Heart right ventricle (tissue), 16 donors: ENCODE measurements at regions not wholly inside any gene's neighbourhood (a gene's known extent, or its start where the extent isn't known, plus 50 kb on each side); places are given as distances from the start of the nearest gene placed in this dataset.

Experiments
- ATAC-seq, 8 donors: fragments of 200-7000 bp; cut with Tn5 transposase; one replicate each; pipeline ENCODE4 v1.9.1; 2020; ENCODE audit warnings: mild to moderate bottlenecking in 8 of 8, moderate library complexity in 8 of 8, moderate number of reproducible peaks in 1 of 8
- DNase-seq, 2 donors: peaks; one replicate each; pipeline ENCODE4 v3.0.0-alpha.2; 2020
- H3K27ac ChIP-seq, 10 donors: fragments of 200-600 bp; sonication (generic) in 2 of 10; one replicate each; pipeline versions ENCODE4 v1.5.0 to v1.8.0; 2020 to 2022; ENCODE audit warnings: mild to moderate bottlenecking in 3 of 10
- H3K27me3 ChIP-seq, 7 donors: fragments of 200-600 bp; one replicate each; pipeline ENCODE4 v1.8.0; 2021 to 2022; ENCODE audit warnings: mild to moderate bottlenecking in 2 of 7
- H3K36me3 ChIP-seq, 9 donors: fragments of 200-600 bp; sonication (generic) in 1 of 9; one replicate each; pipeline versions ENCODE4 v1.5.0 to v1.8.0; 2020 to 2022; ENCODE audit warnings: mild to moderate bottlenecking in 2 of 9
- H3K4me1 ChIP-seq, 9 donors: fragments of 200-600 bp; sonication (generic) in 1 of 9; one replicate each; pipeline versions ENCODE4 v1.5.0 to v1.8.0; 2020 to 2022; ENCODE audit warnings: mild to moderate bottlenecking in 4 of 9
- H3K4me3 ChIP-seq, 10 donors: fragments of 200-600 bp; sonication (generic) in 2 of 10; one replicate each; pipeline versions ENCODE4 v1.5.0 to v1.8.0; 2020 to 2022; ENCODE audit warnings: mild to moderate bottlenecking in 7 of 10, moderate library complexity in 2 of 10
- H3K9me3 ChIP-seq, 11 donors: fragments of 200-600 bp in 10 of 11; sonication (generic) in 2 of 11; one replicate each; pipeline versions ENCODE4 v1.5.0 to v1.8.0; 2013 to 2022; ENCODE audit warnings: mild to moderate bottlenecking in 2 of 11, control low read depth in 1 of 11, moderate library complexity in 1 of 11
- WGBS, 2 donors: extraction: QIAGEN DNeasy Blood & Tissue Kit; methylation state at CpG; one replicate each; pipeline ENCODE4 v1.1.7; 2013; ENCODE audit warnings: inconsistent platforms in 1 of 2; 5-methylcytosine and 5-hydroxymethylcytosine counted together
- intact Hi-C, 10 donors: fragments of 100-400 bp; cut with DNase I; formaldehyde crosslinking; loops; one replicate each; pipeline versions ENCODE4 v1.11.1 to v1.14.2; 2022
- TF ChIP-seq, protein P1 (sequence below), 9 donors: fragments of 200-600 bp; sonication (generic) in 2 of 9; IDR thresholded peaks; one replicate each; pipeline versions ENCODE4 v1.5.0 to v1.8.0; 2021 to 2022; ENCODE audit warnings: antibody characterized with exemption in 9 of 9, mild to moderate bottlenecking in 5 of 9, moderate library complexity in 1 of 9
- donor health status: Arrhythmogenic right ventricular cardiomyopathy.
- donor health status: ischemic (EF 13 %, LVEDD 7.1; RV severe dilation, severe dysfunction).
- donor health status: healthy with polysubstance abuse.
- donor health status: DM: no; HTN: yes; CAD: no.
- donor health status: DM: no; HTN: no; CAD: no.
- donor health status: ischemic (EF 25% LVEDD 6.9; RV normal size, moderate dysfunction).
- donor health status: ischemic (EF 25% LVEDD 5.7; RV mildly dilated, moderate dysfunction).
- donor health status: healthy.
- donor health status: DM: yes; HTN: yes; CAD: no.
- donor health status: Ischemic cardiomyopathy.
- donor health status: ischemic (EF 35%, LVEDD 5.7; RV mildly dilated, moderate dysfunction).
- donor health status: nonischemic (EF 11% LVEDD 7.7; RV severe dilation, severe dysfunction).
- donor health status: DM: yes; HTN: yes; CAD: no.
- donor health status: PGD.
- donor health status: ischemic (EF 29% LVEDD 5.4; RV normal size, mild dysfunction).
- donor health status: nonischemic (EF 23%, LVEDD 6.1; RV moderate dilation, normal function).

- TF ChIP-seq, protein P1, sequence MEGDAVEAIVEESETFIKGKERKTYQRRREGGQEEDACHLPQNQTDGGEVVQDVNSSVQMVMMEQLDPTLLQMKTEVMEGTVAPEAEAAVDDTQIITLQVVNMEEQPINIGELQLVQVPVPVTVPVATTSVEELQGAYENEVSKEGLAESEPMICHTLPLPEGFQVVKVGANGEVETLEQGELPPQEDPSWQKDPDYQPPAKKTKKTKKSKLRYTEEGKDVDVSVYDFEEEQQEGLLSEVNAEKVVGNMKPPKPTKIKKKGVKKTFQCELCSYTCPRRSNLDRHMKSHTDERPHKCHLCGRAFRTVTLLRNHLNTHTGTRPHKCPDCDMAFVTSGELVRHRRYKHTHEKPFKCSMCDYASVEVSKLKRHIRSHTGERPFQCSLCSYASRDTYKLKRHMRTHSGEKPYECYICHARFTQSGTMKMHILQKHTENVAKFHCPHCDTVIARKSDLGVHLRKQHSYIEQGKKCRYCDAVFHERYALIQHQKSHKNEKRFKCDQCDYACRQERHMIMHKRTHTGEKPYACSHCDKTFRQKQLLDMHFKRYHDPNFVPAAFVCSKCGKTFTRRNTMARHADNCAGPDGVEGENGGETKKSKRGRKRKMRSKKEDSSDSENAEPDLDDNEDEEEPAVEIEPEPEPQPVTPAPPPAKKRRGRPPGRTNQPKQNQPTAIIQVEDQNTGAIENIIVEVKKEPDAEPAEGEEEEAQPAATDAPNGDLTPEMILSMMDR (IDR thresholded peaks at IDR 0.05): no peak
- no peak overlapping the region for H3K27ac ChIP-seq
- no peaks in the 10 kb centered on the region for H3K36me3 ChIP-seq
- no peaks in the 10 kb centered on the region for H3K9me3 ChIP-seq
- WGBS, 2 donors: 81 to 85% methylated on average over 9 of the region's 9 CpGs
- DNase-seq (no peak), ATAC-seq (peak in 1 of 8 donors; percentile 47)
- H3K4me3 ChIP-seq: no peak overlapping the region
- H3K27me3 ChIP-seq: peaks cover 0 to 22% (median 14%) of the 10 kb centered on the region in 7 donors
- intact Hi-C loops: no loop called here
- no peaks in the 10 kb centered on the region for H3K4me1 ChIP-seq
These were observed 300.1 kb downstream of the TEX29 start for GRCh38 chr13:111620586-111620985.

- H3K4me1 ChIP-seq: no peaks in the 10 kb centered on the region
- DNase-seq (no peak), ATAC-seq (no peak)
- TF ChIP-seq, protein P1 (IDR thresholded peaks at IDR 0.05): no peak
- peaks cover 0 to 25% (median 8%) of the 10 kb centered on the region in 7 donors for H3K27me3 ChIP-seq
- H3K36me3 ChIP-seq: no peaks in the 10 kb centered on the region
- WGBS, 2 donors: 96 to 97% methylated on average over 5 of the region's 5 CpGs
- intact Hi-C loops: no loop called here
- H3K4me3 ChIP-seq: no peak overlapping the region
- no peaks in the 10 kb centered on the region for H3K9me3 ChIP-seq
- H3K27ac ChIP-seq: no peak overlapping the region
These were observed 300.7 kb downstream of the TEX29 start for GRCh38 chr13:111621164-111621563.

GRCh38 chr13:111622051-111622531 lies 301.6 kb downstream of the TEX29 start:
- H3K36me3 ChIP-seq: no peaks in the 10 kb centered on the region
- H3K4me3 ChIP-seq: no peak overlapping the region
- DNase-seq (no peak), ATAC-seq (no peak)
- 90 to 92% methylated on average over 21 of the region's 21 CpGs for WGBS, 2 donors
- TF ChIP-seq, protein P1 (IDR thresholded peaks at IDR 0.05): no peak
- peaks cover 0 to 27% (median 7%) of the 10 kb centered on the region in 7 donors for H3K27me3 ChIP-seq
- H3K9me3 ChIP-seq: no peaks in the 10 kb centered on the region
- no peak overlapping the region for H3K27ac ChIP-seq
- intact Hi-C loops: no loop called here
- no peaks in the 10 kb centered on the region for H3K4me1 ChIP-seq

- Histone ChIP-seq H3K27me3 (peaks cover 0 to 29% (median 7%) of the 10 kb centered on the region in 7 donors), H3K27ac (no peak overlapping the region), H3K4me1 (no peaks in the 10 kb centered on the region), H3K36me3 (no peaks in the 10 kb centered on the region), H3K9me3 (no peaks in the 10 kb centered on the region), H3K4me3 (no peak overlapping the region)
- DNase-seq: no peak
- TF ChIP-seq, protein P1 (IDR thresholded peaks at IDR 0.05): no peak
- WGBS, 2 donors: 86 to 90% methylated on average over 20 of the region's 20 CpGs
- ATAC-seq: no peak
- intact Hi-C loops: no loop called here
These were observed 302.8 kb downstream of the TEX29 start for GRCh38 chr13:111623208-111623607.
